Type B pancreatic cell (in vitro differentiated cells): ENCODE measurements at regions not wholly inside any gene's neighbourhood (a gene's known extent, or its start where the extent isn't known, plus 50 kb on each side); places are given as distances from the start of the nearest gene placed in this dataset.
A peak's percentile ranks its signal among the peaks of the same experiment; 100 is the strongest.

Source experiments
- DNase-seq: peaks from one replicate; pipeline ENCODE4 v3.0.0; 2021; ENCODE audit warnings: mixed read lengths; ENCODE audit not compliant: unreplicated experiment; ENCODE audit errors: extremely low spot score
- H3K27ac Mint-ChIP-seq: 2 replicates; pipeline ENCODE4 v1.8.0; 2021; ENCODE audit warnings: mild to moderate bottlenecking, mixed read lengths
- H3K27me3 Mint-ChIP-seq: 2 replicates; pipeline ENCODE4 v1.8.0; 2021; ENCODE audit warnings: mixed read lengths
- H3K36me3 Mint-ChIP-seq: 2 replicates; pipeline ENCODE4 v1.8.0; 2021; ENCODE audit warnings: mixed read lengths
- H3K4me1 Mint-ChIP-seq: one replicate; pipeline ENCODE4 v1.8.0; 2021; ENCODE audit warnings: mixed read lengths; ENCODE audit not compliant: unreplicated experiment
- H3K4me3 Mint-ChIP-seq: 2 replicates; pipeline ENCODE4 v1.8.0; 2021; ENCODE audit warnings: mild to moderate bottlenecking, mixed read lengths
- H3K9me3 Mint-ChIP-seq: 2 replicates; pipeline ENCODE4 v1.8.0; 2021; ENCODE audit warnings: mixed read lengths
- CTCF ChIP-seq: fragments of 200-600 bp; sonication (generic); conservative IDR thresholded peaks from 2 replicates; pipeline ENCODE4 v1.5.0; 2021; ENCODE audit warnings: antibody characterized with exemption, mild to moderate bottlenecking

- H3K4me3 Mint-ChIP-seq, result peak overlapping the region; percentile 23
- peaks cover 8% of the 10 kb centered on the region for H3K9me3 Mint-ChIP-seq
- H3K27ac Mint-ChIP-seq, result peak overlapping the region; percentile 5
- peaks cover 3% of the 10 kb centered on the region for H3K27me3 Mint-ChIP-seq
- DNase-seq, result no peak
- no peaks in the 10 kb centered on the region for H3K36me3 Mint-ChIP-seq
- H3K4me1 Mint-ChIP-seq, result peaks cover 18% of the 10 kb centered on the region
- TF ChIP-seq CTCF, result no peak
Measured at GRCh38 chr12:94832780-94833681, 170.5 kb downstream of the NDUFA12 start.

- no peak for TF ChIP-seq CTCF
- Mint-ChIP-seq H3K4me3 (no peak overlapping the region), H3K27ac (no peak overlapping the region)
Measured at GRCh38 chr12:94832105-94832504, 171.4 kb downstream of the NDUFA12 start.

GRCh38 chr12:94831081-94831751, 172.3 kb downstream of the NDUFA12 start:
- no peak for DNase-seq
- TF ChIP-seq CTCF, result no peak
- Mint-ChIP-seq H3K4me1 (peaks cover 18% of the 10 kb centered on the region), H3K9me3 (peaks cover 4% of the 10 kb centered on the region), H3K4me3 (no peak overlapping the region), H3K27me3 (peaks cover 3% of the 10 kb centered on the region), H3K36me3 (no peaks in the 10 kb centered on the region), H3K27ac (no peak overlapping the region)

More at GRCh38 chr12:94832105-94832504, 171.4 kb downstream of the NDUFA12 start:
- Mint-ChIP-seq H3K36me3 (no peaks in the 10 kb centered on the region), H3K4me1 (peaks cover 18% of the 10 kb centered on the region), H3K27me3 (peaks cover 3% of the 10 kb centered on the region), H3K9me3 (peaks cover 4% of the 10 kb centered on the region)
- DNase-seq, result no peak

- Mint-ChIP-seq H3K4me1 (peaks cover 18% of the 10 kb centered on the region), H3K27ac (no peak overlapping the region), H3K9me3 (peaks cover 4% of the 10 kb centered on the region), H3K36me3 (no peaks in the 10 kb centered on the region), H3K4me3 (no peak overlapping the region), H3K27me3 (peaks cover 6% of the 10 kb centered on the region)
- TF ChIP-seq CTCF, result no peak
- DNase-seq, result no peak
Measured at GRCh38 chr12:94829552-94829951, 173.9 kb downstream of the NDUFA12 start.

GRCh38 chr12:94819011-94819410, 168.7 kb upstream of the TMCC3 start:
- Mint-ChIP-seq H3K9me3 (peaks cover 1% of the 10 kb centered on the region), H3K27ac (no peak overlapping the region), H3K36me3 (no peaks in the 10 kb centered on the region), H3K4me1 (no peaks in the 10 kb centered on the region), H3K27me3 (peaks cover 16% of the 10 kb centered on the region), H3K4me3 (no peak overlapping the region)
- TF ChIP-seq CTCF, result no peak
- no peak for DNase-seq
